Islet precursor cell (in vitro differentiated cells): ENCODE measurements at regions not wholly inside any gene's neighbourhood (a gene's known extent, or its start where the extent isn't known, plus 50 kb on each side); places are given as distances from the start of the nearest gene placed in this dataset.
"Not testable (repeated sequence)": the region's sequence is repeated elsewhere in the genome, so short reads cannot be mapped to it uniquely, and the experiment has no call there.

Experiments
- DNase-seq: peaks from one replicate; pipeline ENCODE4 v3.0.0-alpha.2; 2018

GRCh38 chr17:56690441-56691291 is 97.2 kb downstream of the NOG start:
- DNase-seq, result no peak

- DNase-seq, result no peak
These were observed 101.3 kb downstream of the NOG start for GRCh38 chr17:56694825-56695224.

- no peak for DNase-seq
These were observed 103.7 kb downstream of the NOG start for GRCh38 chr17:56697190-56697589.

GRCh38 chr17:56699186-56699894 is 105.8 kb downstream of the NOG start:
- DNase-seq, result peak; percentile 100

GRCh38 chr17:56700919-56701420 is 107.5 kb downstream of the NOG start:
- DNase-seq, result no peak

- peak; percentile 99 for DNase-seq
These were observed 114.1 kb downstream of the NOG start for GRCh38 chr17:56707312-56708219.

GRCh38 chr17:56708220-56708558 is 114.7 kb downstream of the NOG start:
- no peak for DNase-seq

- DNase-seq, result no peak
These were observed 115.3 kb downstream of the NOG start for GRCh38 chr17:56708670-56709410.

GRCh38 chr17:56710986-56711385 is 117.5 kb downstream of the NOG start:
- peak; percentile 96 for DNase-seq

- DNase-seq, result peak; percentile 96
These were observed 117.9 kb downstream of the C17orf67 start for GRCh38 chr17:56715613-56716357.

GRCh38 chr17:56717471-56717870 is 116.2 kb downstream of the C17orf67 start:
- no peak for DNase-seq

- DNase-seq, result no peak
These were observed 115.2 kb downstream of the C17orf67 start for GRCh38 chr17:56718515-56718914.

- DNase-seq, result no peak
These were observed 110.3 kb downstream of the C17orf67 start for GRCh38 chr17:56723421-56723820.

GRCh38 chr17:56724664-56725063 is 109.1 kb downstream of the C17orf67 start:
- no peak for DNase-seq

- no peak for DNase-seq
These were observed 108.6 kb downstream of the C17orf67 start for GRCh38 chr17:56725144-56725543.

GRCh38 chr17:56727876-56728617 is 105.7 kb downstream of the C17orf67 start:
- peak; percentile 87 for DNase-seq

GRCh38 chr17:56731096-56731495 is 102.6 kb downstream of the C17orf67 start:
- DNase-seq, result not testable (repeated sequence)

- DNase-seq, result no peak
These were observed 99.9 kb downstream of the C17orf67 start for GRCh38 chr17:56733833-56734232.

GRCh38 chr17:56735842-56736241 is 97.9 kb downstream of the C17orf67 start:
- DNase-seq, result no peak

- DNase-seq, result peak; percentile 69
These were observed 96.1 kb downstream of the C17orf67 start for GRCh38 chr17:56737421-56738161.
